Neural progenitor cell (in vitro differentiated cells): ENCODE measurements at regions not wholly inside any gene's neighbourhood (a gene's known extent, or its start where the extent isn't known, plus 50 kb on each side); places are given as distances from the start of the nearest gene placed in this dataset.

Experiments used
- CTCF ChIP-seq: fragments of 200-600 bp; sonication (generic); IDR thresholded peaks from 2 replicates; pipeline ENCODE4 v1.5.1; 2017; ENCODE audit warnings: antibody characterized with exemption, mild to moderate bottlenecking
- EZH2phosphoT487 ChIP-seq: fragments of 200-600 bp; sonication (generic); IDR thresholded peaks from 2 replicates; pipeline ENCODE4 v1.6.1; 2017; ENCODE audit warnings: antibody characterized with exemption

DNA sequence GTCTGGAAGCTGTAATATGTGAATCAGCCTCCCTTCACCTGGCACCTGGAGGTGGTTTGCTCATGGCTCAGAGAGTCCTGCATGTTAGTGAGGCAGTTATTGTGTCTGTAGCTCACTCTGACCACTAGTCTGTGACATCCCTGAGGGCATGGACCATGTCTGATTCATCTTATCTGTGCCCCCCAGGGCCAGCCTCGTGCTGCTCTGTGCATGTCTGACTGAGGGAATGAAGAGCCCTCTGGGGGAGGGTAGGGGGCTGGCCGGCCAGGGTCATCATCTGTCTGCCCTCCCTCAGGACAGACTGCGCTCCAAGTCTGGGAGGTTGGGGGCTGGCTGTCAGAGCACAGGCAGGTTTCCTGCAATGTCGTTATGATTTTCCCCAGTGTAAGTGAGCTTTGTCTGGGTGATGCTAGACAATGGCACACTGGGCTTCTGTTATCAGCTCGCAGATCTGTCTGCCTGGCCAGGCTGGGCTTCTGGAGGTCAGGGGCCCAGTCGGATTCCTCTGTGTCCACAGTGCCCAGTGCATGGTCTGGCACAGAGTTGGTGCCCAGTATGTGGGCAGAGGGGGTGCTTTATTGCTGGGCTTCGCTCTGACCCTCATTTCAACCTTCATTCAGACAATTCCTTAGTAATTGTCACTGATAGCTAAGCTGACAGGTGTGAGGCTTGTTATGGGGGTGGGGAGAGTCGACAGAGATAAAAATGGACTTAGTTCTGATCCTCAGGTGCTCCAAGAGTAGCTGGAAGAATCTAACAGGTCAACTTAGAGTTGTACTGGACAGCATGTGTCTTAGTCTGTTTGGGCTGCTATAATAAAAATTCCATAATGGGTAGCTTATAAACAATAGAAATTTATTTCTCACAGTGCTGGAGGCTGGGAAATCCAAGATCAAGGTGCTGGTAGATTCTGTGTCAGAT, 85.7 kb upstream of the SHB start:
- no peak for TF ChIP-seq CTCF
- no peak for TF ChIP-seq EZH2phosphoT487
